Suprapubic skin (tissue), 4 donors: ENCODE measurements at regions not wholly inside any gene's neighbourhood (a gene's known extent, or its start where the extent isn't known, plus 50 kb on each side); places are given as distances from the start of the nearest gene placed in this dataset.

Source experiments
- DNase-seq, 2 donors: peaks; one replicate each; pipeline ENCODE4 v3.0.0-alpha.2; 2019; ENCODE audit warnings: low spot score in 2 of 2
- H3K27ac ChIP-seq: fragments of 200-600 bp; sonication (generic); one replicate; pipeline ENCODE4 v1.5.1; 2019
- H3K27me3 ChIP-seq: fragments of 200-600 bp; sonication (generic); one replicate; pipeline ENCODE4 v1.5.1; 2019
- H3K36me3 ChIP-seq: fragments of 200-600 bp; sonication (generic); one replicate; pipeline ENCODE4 v1.5.1; 2019
- H3K4me1 ChIP-seq: fragments of 200-600 bp; sonication (generic); one replicate; pipeline ENCODE4 v1.5.1; 2019
- H3K4me3 ChIP-seq: fragments of 200-600 bp; sonication (generic); one replicate; pipeline ENCODE4 v1.5.1; 2019; ENCODE audit warnings: mild to moderate bottlenecking
- H3K9me3 ChIP-seq: fragments of 200-600 bp; sonication (generic); one replicate; pipeline ENCODE4 v1.5.1; 2019
- CTCF ChIP-seq, 2 donors: fragments of 200-600 bp in 1 of 2; fragments of 450-650 bp in 1 of 2; sonication (generic) in 1 of 2; IDR thresholded peaks; one replicate each; pipeline ENCODE4 v1.5.1; 2016 to 2019; ENCODE audit warnings: antibody characterized with exemption in 2 of 2, mild to moderate bottlenecking in 1 of 2, moderate library complexity in 1 of 2
- EP300 ChIP-seq: sonication (generic); formaldehyde crosslinking; IDR thresholded peaks from one replicate; pipeline ENCODE4 v1.6.1; 2017; ENCODE audit warnings: antibody characterized with exemption
- POLR2A ChIP-seq, 2 donors: fragments of 450-650 bp; IDR thresholded peaks; one replicate each; pipeline ENCODE4 v1.6.1; 2017; ENCODE audit warnings: antibody characterized with exemption in 2 of 2, mild to moderate bottlenecking in 2 of 2, moderate library complexity in 2 of 2
- POLR2AphosphoS5 ChIP-seq, 3 donors: sonication (generic); formaldehyde crosslinking; IDR thresholded peaks; one replicate each; pipeline ENCODE4 v1.6.1; 2017; ENCODE audit warnings: antibody characterized with exemption in 3 of 3
- WGBS: methylation state at CpG from one replicate; pipeline ENCODE4 v1.1.5; 2018; 5-methylcytosine and 5-hydroxymethylcytosine counted together

- H3K9me3 ChIP-seq = peaks cover 8% of the 10 kb centered on the region
- 62% methylated on average over 3 of the region's 3 CpGs for WGBS
- H3K36me3 ChIP-seq = no peaks in the 10 kb centered on the region
- no peaks in the 10 kb centered on the region for H3K27me3 ChIP-seq
- no peak overlapping the region for H3K27ac ChIP-seq
- TF ChIP-seq POLR2AphosphoS5 (IDR thresholded peaks at IDR 0.05) (no peak), POLR2A (IDR thresholded peaks at IDR 0.05) (no peak), CTCF (IDR thresholded peaks at IDR 0.05) (no peak), EP300 (no peak)
- DNase-seq = no peak
- no peak overlapping the region for H3K4me3 ChIP-seq
- no peaks in the 10 kb centered on the region for H3K4me1 ChIP-seq
These were observed 916.8 kb downstream of the METTL15 start for GRCh38 chr11:29025001-29025400.

GRCh38 chr11:29024386-29024785 lies 916.2 kb downstream of the METTL15 start:
- Histone ChIP-seq H3K4me1 (no peaks in the 10 kb centered on the region), H3K4me3 (no peak overlapping the region), H3K27me3 (no peaks in the 10 kb centered on the region), H3K36me3 (no peaks in the 10 kb centered on the region), H3K27ac (no peak overlapping the region), H3K9me3 (peaks cover 3% of the 10 kb centered on the region)
- 87% methylated on average over 4 of the region's 4 CpGs for WGBS
- no peak for DNase-seq
- TF ChIP-seq POLR2A (IDR thresholded peaks at IDR 0.05) (no peak), EP300 (no peak), CTCF (IDR thresholded peaks at IDR 0.05) (no peak), POLR2AphosphoS5 (IDR thresholded peaks at IDR 0.05) (no peak)

- TF ChIP-seq CTCF (IDR thresholded peaks at IDR 0.05) (no peak), EP300 (no peak), POLR2A (IDR thresholded peaks at IDR 0.05) (no peak), POLR2AphosphoS5 (IDR thresholded peaks at IDR 0.05) (no peak)
- Histone ChIP-seq H3K27ac (no peak overlapping the region), H3K4me1 (no peaks in the 10 kb centered on the region), H3K9me3 (no peaks in the 10 kb centered on the region), H3K36me3 (no peaks in the 10 kb centered on the region), H3K27me3 (no peaks in the 10 kb centered on the region), H3K4me3 (no peak overlapping the region)
- DNase-seq = no peak
- WGBS = 40% methylated on average over 1 of the region's 1 CpG
These were observed 915.6 kb downstream of the METTL15 start for GRCh38 chr11:29023761-29024160.

- H3K27ac ChIP-seq = no peak overlapping the region
- TF ChIP-seq POLR2A (IDR thresholded peaks at IDR 0.05) (no peak), EP300 (no peak), CTCF (IDR thresholded peaks at IDR 0.05) (no peak), POLR2AphosphoS5 (IDR thresholded peaks at IDR 0.05) (no peak)
- H3K4me1 ChIP-seq = no peaks in the 10 kb centered on the region
- no peak for DNase-seq
- no peaks in the 10 kb centered on the region for H3K9me3 ChIP-seq
- H3K36me3 ChIP-seq = no peaks in the 10 kb centered on the region
- WGBS = 38% methylated on average over 2 of the region's 2 CpGs
- H3K27me3 ChIP-seq = no peaks in the 10 kb centered on the region
- H3K4me3 ChIP-seq = no peak overlapping the region
These were observed 914.5 kb downstream of the METTL15 start for GRCh38 chr11:29022676-29023075.

- Histone ChIP-seq H3K36me3 (no peaks in the 10 kb centered on the region), H3K27ac (no peak overlapping the region), H3K4me3 (no peak overlapping the region), H3K4me1 (no peaks in the 10 kb centered on the region), H3K9me3 (peaks cover 2% of the 10 kb centered on the region), H3K27me3 (no peaks in the 10 kb centered on the region)
- WGBS = 82% methylated on average over 3 of the region's 3 CpGs
- TF ChIP-seq EP300 (no peak), POLR2AphosphoS5 (IDR thresholded peaks at IDR 0.05) (no peak), POLR2A (IDR thresholded peaks at IDR 0.05) (no peak), CTCF (IDR thresholded peaks at IDR 0.05) (no peak)
- no peak for DNase-seq
These were observed 911.9 kb downstream of the METTL15 start for GRCh38 chr11:29019960-29020683.
